ENCODE measurements at regions not wholly inside any gene's neighbourhood (a gene's known extent, or its start where the extent isn't known, plus 50 kb on each side); places are given as distances from the start of the nearest gene placed in this dataset.

GRCh38 chr20:40582531-40582930 is 106.5 kb downstream of the MAFB start:
- H3K27me3 ChIP-seq: no peaks in the 10 kb centered on the region
- H3K79me2 ChIP-seq: no peaks in the 10 kb centered on the region
- H3K4me3 ChIP-seq: no peak overlapping the region
- H3K9me2 ChIP-seq (replicated peaks; ENCODE audit: insufficient read depth): no peaks in the 10 kb centered on the region
- no peak overlapping the region for H2AFZ ChIP-seq
- no peak overlapping the region for H3K4me2 ChIP-seq
- TF ChIP-seq EZH2 (IDR thresholded peaks at IDR 0.05; ENCODE audit: borderline replicate concordance): no peak
- no peaks in the 10 kb centered on the region for H3K4me1 ChIP-seq (ENCODE audit: insufficient read depth)
- no peak overlapping the region for H3K27ac ChIP-seq
- WGBS (ENCODE audit: low lambda C conversion rate, missing lambda C conversion rate): 82% methylated on average over 4 of the region's 4 CpGs
- H3K36me3 ChIP-seq (replicated peaks; ENCODE audit: insufficient read depth, low read depth): no peaks in the 10 kb centered on the region
- no peaks in the 10 kb centered on the region for H3K9me3 ChIP-seq (ENCODE audit: low read depth)
- DNase-seq (ENCODE audit: low spot score): peak; percentile 45
- H4K20me1 ChIP-seq (ENCODE audit: insufficient read depth, poor library complexity, severe bottlenecking): no peaks in the 10 kb centered on the region

DNA sequence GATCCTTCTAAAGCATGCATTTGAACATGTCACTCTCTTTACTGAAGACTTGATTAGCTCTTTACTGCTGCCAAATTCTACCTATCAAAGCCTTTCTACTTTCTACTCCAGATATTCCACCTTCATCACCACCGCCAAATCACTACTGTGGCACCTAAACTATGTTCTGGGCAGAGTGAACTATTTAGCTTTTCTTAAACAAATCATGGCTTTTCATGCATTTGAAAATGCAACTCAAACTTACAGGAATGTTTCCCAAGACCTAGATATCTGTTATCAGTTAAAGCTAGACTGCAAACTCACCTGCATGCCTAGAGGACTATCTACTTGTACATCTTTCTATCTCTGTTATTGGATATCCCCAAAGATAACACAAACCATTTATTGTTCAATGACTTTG is 109.3 kb downstream of the MAFB start:
- Histone ChIP-seq H3K79me2 (no peaks in the 10 kb centered on the region), H3K4me2 (no peak overlapping the region), H3K4me3 (no peak overlapping the region), H3K36me3 (replicated peaks; ENCODE audit: insufficient read depth, low read depth) (no peaks in the 10 kb centered on the region), H3K27ac (no peak overlapping the region), H2AFZ (no peak overlapping the region), H3K9me3 (ENCODE audit: low read depth) (no peaks in the 10 kb centered on the region), H3K27me3 (no peaks in the 10 kb centered on the region), H4K20me1 (ENCODE audit: insufficient read depth, poor library complexity, severe bottlenecking) (no peaks in the 10 kb centered on the region), H3K4me1 (ENCODE audit: insufficient read depth) (no peaks in the 10 kb centered on the region), H3K9me2 (replicated peaks; ENCODE audit: insufficient read depth) (no peaks in the 10 kb centered on the region)
- TF ChIP-seq EZH2 (IDR thresholded peaks at IDR 0.05; ENCODE audit: borderline replicate concordance) (no peak), EZH2phosphoT487 (IDR thresholded peaks at IDR 0.05; ENCODE audit: low read depth, severe bottlenecking, unreplicated experiment) (no peak)
- TF ChIP-seq, protein P1, sequence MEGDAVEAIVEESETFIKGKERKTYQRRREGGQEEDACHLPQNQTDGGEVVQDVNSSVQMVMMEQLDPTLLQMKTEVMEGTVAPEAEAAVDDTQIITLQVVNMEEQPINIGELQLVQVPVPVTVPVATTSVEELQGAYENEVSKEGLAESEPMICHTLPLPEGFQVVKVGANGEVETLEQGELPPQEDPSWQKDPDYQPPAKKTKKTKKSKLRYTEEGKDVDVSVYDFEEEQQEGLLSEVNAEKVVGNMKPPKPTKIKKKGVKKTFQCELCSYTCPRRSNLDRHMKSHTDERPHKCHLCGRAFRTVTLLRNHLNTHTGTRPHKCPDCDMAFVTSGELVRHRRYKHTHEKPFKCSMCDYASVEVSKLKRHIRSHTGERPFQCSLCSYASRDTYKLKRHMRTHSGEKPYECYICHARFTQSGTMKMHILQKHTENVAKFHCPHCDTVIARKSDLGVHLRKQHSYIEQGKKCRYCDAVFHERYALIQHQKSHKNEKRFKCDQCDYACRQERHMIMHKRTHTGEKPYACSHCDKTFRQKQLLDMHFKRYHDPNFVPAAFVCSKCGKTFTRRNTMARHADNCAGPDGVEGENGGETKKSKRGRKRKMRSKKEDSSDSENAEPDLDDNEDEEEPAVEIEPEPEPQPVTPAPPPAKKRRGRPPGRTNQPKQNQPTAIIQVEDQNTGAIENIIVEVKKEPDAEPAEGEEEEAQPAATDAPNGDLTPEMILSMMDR (IDR thresholded peaks at IDR 0.05; ENCODE audit: poor library complexity): no peak
- WGBS (ENCODE audit: low lambda C conversion rate, missing lambda C conversion rate): 95% methylated on average over 1 of the region's 1 CpG
- DNase-seq (ENCODE audit: low spot score): no peak

GRCh38 chr20:40578961-40579360 is 110.1 kb downstream of the MAFB start:
- Histone ChIP-seq H3K4me1 (ENCODE audit: insufficient read depth) (no peaks in the 10 kb centered on the region), H3K36me3 (replicated peaks; ENCODE audit: insufficient read depth, low read depth) (no peaks in the 10 kb centered on the region), H3K79me2 (no peaks in the 10 kb centered on the region), H2AFZ (no peak overlapping the region), H3K27ac (no peak overlapping the region), H3K9me2 (replicated peaks; ENCODE audit: insufficient read depth) (no peaks in the 10 kb centered on the region), H3K4me2 (no peak overlapping the region), H4K20me1 (ENCODE audit: insufficient read depth, poor library complexity, severe bottlenecking) (no peaks in the 10 kb centered on the region), H3K4me3 (no peak overlapping the region), H3K27me3 (no peaks in the 10 kb centered on the region), H3K9me3 (ENCODE audit: low read depth) (no peaks in the 10 kb centered on the region)
- 83% methylated on average over 4 of the region's 4 CpGs for WGBS (ENCODE audit: low lambda C conversion rate, missing lambda C conversion rate)
- TF ChIP-seq EZH2phosphoT487 (IDR thresholded peaks at IDR 0.05; ENCODE audit: low read depth, severe bottlenecking, unreplicated experiment) (no peak), EZH2 (IDR thresholded peaks at IDR 0.05; ENCODE audit: borderline replicate concordance) (no peak)
- TF ChIP-seq, protein P1 (IDR thresholded peaks at IDR 0.05; ENCODE audit: poor library complexity): no peak
- no peak for DNase-seq (ENCODE audit: low spot score)

DNA sequence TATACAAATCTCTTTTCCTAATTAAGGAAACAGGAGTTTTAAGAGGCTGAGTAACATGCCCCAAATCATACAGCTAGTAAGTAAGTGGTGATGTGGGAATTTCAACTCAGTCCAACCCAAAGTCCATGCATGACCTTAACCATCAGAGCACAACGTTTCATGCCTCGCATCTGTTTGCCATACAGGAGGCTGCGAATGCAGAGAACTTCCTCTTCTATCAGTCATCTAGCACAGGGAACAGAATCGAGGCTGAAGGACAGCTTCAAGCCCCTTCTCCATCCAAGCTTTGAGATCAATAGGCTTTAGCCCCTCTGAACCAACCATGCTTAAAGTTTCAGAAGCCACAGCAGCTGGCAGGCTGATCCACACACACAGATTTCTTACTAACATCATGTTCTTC is 113.2 kb downstream of the MAFB start:
- Histone ChIP-seq H3K36me3 (replicated peaks; ENCODE audit: insufficient read depth, low read depth) (no peaks in the 10 kb centered on the region), H2AFZ (no peak overlapping the region), H3K4me2 (no peak overlapping the region), H4K20me1 (ENCODE audit: insufficient read depth, poor library complexity, severe bottlenecking) (no peaks in the 10 kb centered on the region), H3K9me2 (replicated peaks; ENCODE audit: insufficient read depth) (no peaks in the 10 kb centered on the region), H3K4me3 (no peak overlapping the region), H3K9me3 (ENCODE audit: low read depth) (no peaks in the 10 kb centered on the region), H3K27ac (no peak overlapping the region), H3K79me2 (no peaks in the 10 kb centered on the region), H3K27me3 (no peaks in the 10 kb centered on the region), H3K4me1 (ENCODE audit: insufficient read depth) (no peaks in the 10 kb centered on the region)
- TF ChIP-seq EZH2phosphoT487 (IDR thresholded peaks at IDR 0.05; ENCODE audit: low read depth, severe bottlenecking, unreplicated experiment) (no peak), EZH2 (IDR thresholded peaks at IDR 0.05; ENCODE audit: borderline replicate concordance) (no peak)
- TF ChIP-seq, protein P1 (IDR thresholded peaks at IDR 0.05; ENCODE audit: poor library complexity): no peak
- WGBS (ENCODE audit: low lambda C conversion rate, missing lambda C conversion rate): 80% methylated on average over 4 of the region's 4 CpGs
- no peak for DNase-seq (ENCODE audit: low spot score)
